HuH-7.5 (cell line): ENCODE measurements at regions not wholly inside any gene's neighbourhood (a gene's known extent, or its start where the extent isn't known, plus 50 kb on each side); places are given as distances from the start of the nearest gene placed in this dataset.
"Not testable (repeated sequence)": the region's sequence is repeated elsewhere in the genome, so short reads cannot be mapped to it uniquely, and the experiment has no call there.

Experiments used
- DNase-seq: peaks from one replicate; pipeline ENCODE4 v3.0.0; 2011; ENCODE audit warnings: low spot score

DNA sequence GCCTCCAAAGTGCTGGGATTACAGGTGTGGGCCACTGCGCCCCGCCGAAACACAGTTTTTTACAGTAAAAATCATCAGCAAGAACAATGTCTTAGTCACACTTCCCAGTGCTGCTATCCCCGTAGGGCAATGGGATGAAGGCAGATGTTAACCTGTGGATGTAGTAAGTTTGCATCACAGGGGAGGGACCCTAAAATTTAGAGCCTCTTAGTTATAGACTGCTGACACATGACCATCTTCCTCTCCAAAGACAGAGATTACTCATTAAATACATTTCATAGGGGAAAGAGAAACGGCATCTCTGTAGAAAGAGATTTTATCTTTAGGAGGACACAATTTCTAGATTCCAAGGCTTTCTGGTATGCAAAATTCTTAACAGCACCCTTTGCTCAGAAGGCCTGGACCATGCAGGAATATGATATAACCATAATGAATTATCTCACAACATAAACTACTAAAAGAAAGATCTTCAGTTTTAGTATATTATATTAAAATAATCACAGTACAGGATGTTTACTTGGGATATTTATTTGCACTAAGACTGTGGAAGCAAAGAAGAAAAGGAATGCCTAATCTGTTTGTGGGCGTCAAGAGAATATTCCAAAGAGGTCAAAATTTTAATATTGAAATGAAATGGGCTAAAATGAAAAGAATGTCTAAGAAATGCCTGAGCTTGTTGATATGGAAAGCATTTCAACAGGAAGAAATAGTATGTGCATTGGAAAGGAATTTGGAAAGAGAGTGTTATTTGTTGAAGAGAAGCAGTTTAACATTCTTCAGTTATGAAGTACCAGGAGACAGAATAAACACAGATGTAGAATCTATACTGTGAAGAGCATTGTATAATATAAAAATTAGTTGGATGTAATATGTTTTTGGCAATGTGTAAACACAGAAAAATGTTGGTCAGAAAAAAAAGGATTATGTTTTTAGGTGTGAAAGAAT, 1228.3 kb upstream of the CHAC2 start:
- DNase-seq: no peak

DNA sequence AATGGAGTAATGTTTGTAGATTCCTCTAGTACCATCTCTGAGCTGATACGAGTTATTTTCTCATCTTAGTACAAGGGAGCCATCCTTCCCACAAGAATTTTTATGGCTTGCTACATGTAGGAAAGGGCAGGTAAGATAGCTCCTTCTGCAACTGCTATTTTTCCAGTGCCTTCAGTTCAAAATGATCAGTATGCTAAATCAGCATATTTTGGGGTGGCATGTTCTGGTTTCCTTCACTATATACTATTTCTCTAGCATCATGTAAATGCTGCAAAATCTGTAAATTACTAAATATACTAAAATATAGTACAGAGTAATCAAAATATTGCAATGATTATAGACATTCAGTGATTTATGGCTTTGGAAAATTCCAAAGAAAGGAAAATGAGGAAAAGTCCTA, 1230.0 kb upstream of the CHAC2 start:
- DNase-seq: no peak

GRCh38 chr2:52536929-52537460, 1230.6 kb upstream of the CHAC2 start:
- DNase-seq: no peak

DNA sequence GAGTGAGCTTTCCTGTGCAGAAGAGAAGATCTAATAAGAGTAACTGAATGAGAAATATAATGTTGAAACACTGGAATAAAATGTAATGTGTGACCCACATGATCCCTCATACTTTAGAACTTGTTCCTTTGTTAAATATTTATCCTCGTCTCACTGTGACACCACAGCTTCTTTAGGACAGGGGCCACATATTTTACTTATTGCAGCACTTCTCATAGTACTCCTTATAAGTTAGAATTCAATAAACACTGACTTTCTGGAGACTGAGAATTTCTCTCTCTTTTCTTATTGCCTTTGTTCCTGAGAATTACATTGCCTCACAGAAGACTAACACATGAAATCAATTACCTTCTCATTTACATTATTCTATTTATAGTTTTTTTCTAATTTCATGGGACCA, 1234.6 kb upstream of the CHAC2 start:
- no peak for DNase-seq

- no peak for DNase-seq
Measured at GRCh38 chr2:52526735-52527134, 1240.9 kb upstream of the CHAC2 start.

- no peak for DNase-seq
Measured at GRCh38 chr2:52520644-52521043, 1247.0 kb upstream of the CHAC2 start.

- no peak for DNase-seq
Measured at GRCh38 chr2:52518678-52519077, 1248.9 kb upstream of the CHAC2 start.

GRCh38 chr2:52512760-52513159, 1254.8 kb upstream of the CHAC2 start:
- DNase-seq: no peak

GRCh38 chr2:52510432-52510831, 1257.2 kb upstream of the CHAC2 start:
- DNase-seq: no peak

GRCh38 chr2:52502476-52502860, 1265.1 kb upstream of the CHAC2 start:
- no peak for DNase-seq

- DNase-seq: no peak
Measured at GRCh38 chr2:52501715-52502475, 1265.7 kb upstream of the CHAC2 start.

- DNase-seq: no peak
Measured at GRCh38 chr2:52500561-52500960, 1267.0 kb upstream of the CHAC2 start.

DNA sequence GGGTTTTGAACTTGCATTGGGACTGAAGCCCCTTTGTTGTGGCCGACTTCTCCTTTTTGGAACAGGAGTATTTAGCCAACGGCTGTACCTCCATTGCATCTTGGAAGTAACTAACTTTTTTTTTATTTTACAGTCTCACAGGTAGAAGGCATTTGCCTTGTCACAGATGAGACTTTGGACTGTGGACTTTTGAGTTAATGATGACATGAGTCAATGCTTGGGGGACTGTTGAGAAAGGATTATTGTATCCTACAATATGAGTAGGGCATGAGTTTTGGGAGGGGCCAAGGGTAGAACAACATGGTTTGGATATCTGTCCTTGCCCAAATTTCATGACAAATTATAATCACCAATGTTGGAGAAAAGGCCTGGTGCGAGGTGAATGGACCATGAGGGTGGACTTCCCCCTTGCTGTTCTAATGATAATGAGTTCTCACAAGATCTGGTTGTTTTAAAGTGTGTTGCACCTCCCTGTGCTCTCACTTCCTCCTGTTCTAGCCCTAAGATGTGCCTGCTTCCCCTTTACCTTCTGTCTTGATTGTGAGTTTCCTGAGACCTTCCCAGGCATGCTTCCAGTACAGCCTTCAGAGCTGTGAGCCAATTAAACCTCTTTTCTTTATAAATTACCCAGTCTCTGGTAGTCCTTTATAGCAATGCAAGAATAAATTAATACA, 1269.4 kb upstream of the CHAC2 start:
- no peak for DNase-seq

- no peak for DNase-seq
Measured at GRCh38 chr2:52495816-52496215, 1271.8 kb upstream of the CHAC2 start.

DNA sequence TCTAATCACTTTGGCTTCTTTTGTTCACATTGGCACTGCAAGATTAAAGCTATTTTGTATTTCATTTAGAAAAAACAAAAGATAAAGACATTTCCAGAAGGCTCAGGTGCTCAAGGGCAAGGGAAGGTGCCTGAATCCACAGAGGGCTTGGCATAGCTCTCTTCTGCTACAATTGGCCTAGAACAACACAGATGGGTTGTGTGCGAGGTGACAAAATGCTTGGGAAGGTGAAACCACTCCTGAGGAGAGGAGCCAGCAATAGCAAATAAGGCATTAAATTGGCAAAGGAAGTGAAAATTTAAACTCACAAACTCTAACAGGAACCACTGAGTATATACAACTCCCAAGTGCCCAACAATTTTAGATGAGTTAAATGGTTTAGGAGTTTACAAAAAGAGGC, 1290.4 kb upstream of the CHAC2 start:
- DNase-seq: no peak

DNA sequence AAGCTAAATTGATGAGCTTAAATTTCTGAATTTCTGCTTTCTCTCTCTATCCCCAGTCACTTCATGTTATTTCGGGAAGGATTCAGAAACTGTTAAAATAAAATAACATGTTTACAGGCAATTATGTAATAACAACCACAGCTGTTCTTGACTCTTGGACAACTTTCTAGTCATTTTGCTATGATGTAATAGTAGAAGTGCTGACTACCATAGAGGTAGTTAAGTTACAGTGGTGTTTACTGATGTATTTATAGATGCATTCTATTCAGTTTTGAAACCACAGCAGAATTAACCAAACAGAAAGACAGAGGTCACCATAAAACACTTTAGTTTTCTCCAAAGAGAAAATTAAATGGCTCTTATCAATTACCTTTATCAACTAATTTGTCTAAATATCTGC, 1292.0 kb upstream of the CHAC2 start:
- no peak for DNase-seq

- no peak for DNase-seq
Measured at GRCh38 chr2:52474091-52474490, 1293.5 kb upstream of the CHAC2 start.

- no peak for DNase-seq
Measured at GRCh38 chr2:52473526-52473925, 1294.1 kb upstream of the CHAC2 start.

DNA sequence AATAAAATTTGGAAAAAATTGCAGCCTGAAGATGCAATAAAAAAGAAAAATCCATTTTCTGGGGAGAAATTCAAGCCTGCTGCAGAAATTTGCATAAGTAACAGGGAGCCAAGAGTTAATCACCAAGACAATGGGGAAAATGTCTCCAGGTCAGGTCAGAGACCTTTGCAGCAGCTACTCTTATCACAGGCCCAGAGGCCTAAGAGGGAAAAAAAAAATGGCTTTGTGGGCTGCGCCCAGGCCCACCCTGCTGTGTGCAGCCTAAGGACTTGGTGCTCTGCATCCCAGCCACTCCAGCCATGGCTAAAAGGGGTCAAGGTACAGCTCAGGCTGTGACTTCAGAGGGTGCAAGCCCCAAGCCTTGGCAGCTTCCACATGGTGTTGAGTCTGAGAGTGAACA, 1297.1 kb upstream of the CHAC2 start:
- not testable (repeated sequence) for DNase-seq

DNA sequence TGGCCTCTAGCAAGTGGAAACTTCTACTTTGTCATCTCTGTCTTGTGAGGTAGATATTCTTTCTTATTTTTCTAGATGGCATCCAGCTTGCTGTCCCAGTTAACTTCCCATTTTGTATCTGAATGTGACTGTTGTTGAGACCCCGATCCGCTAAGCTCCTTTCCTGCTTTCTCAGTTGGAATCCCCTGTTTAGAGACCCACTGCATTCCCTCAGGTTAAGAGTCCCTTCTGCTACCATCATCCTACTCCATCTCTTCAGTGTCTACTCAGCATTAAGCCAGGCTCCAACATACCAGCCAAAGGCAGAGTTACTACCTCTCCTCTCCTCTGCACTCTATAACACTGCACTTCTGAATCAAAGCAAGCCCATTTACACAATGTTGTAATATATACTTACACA, 1300.4 kb upstream of the CHAC2 start:
- no peak for DNase-seq

- DNase-seq: no peak
Measured at GRCh38 chr2:52465287-52465686, 1302.3 kb upstream of the CHAC2 start.

DNA sequence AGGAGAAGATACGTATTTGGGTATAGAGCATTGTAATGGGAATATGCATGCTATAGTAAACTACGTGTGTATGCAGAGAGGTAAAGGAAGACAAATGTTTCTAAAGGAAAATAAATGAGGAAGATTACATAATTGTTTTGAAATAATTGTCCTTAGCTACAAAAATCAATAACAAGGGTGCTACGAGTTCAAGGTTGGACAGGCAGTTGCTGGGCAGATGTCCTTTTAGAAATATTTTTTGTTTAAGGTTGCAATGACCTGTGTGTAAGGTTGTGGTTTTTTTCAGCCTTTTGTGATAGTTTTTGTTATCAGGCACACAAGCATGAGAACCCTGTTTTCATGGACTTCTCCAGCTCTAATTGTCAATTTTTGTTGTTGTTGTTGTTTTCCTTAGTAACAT, 1304.1 kb upstream of the CHAC2 start:
- DNase-seq: no peak
